ENCODE measurements at regions not wholly inside any gene's neighbourhood (a gene's known extent, or its start where the extent isn't known, plus 50 kb on each side); places are given as distances from the start of the nearest gene placed in this dataset.

DNA sequence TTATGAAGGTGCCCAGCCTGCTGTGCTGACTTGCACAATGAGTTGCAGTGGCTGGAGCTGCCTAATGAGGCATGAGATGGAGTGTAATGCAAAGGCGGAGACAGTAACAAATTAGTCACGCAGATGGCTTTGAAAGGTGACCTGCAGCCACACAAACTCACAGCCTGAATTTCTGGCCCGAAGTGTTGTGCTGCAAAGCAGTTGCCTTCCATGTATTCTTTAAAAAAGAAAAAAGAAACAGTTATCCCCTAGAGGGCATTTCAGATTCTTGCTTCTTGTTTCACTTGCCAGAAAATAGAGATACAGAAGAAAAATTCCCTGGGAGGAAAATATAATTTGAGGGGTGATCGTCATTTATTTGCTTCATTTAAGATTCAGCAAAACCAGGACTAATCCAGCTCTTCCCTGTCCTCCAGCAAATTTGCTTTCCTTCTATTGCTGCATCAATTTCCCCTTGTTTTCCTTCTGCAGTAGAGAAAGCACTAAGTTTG, 239.9 kb downstream of the ADRA2A start:
- TF ChIP-seq, protein P1, sequence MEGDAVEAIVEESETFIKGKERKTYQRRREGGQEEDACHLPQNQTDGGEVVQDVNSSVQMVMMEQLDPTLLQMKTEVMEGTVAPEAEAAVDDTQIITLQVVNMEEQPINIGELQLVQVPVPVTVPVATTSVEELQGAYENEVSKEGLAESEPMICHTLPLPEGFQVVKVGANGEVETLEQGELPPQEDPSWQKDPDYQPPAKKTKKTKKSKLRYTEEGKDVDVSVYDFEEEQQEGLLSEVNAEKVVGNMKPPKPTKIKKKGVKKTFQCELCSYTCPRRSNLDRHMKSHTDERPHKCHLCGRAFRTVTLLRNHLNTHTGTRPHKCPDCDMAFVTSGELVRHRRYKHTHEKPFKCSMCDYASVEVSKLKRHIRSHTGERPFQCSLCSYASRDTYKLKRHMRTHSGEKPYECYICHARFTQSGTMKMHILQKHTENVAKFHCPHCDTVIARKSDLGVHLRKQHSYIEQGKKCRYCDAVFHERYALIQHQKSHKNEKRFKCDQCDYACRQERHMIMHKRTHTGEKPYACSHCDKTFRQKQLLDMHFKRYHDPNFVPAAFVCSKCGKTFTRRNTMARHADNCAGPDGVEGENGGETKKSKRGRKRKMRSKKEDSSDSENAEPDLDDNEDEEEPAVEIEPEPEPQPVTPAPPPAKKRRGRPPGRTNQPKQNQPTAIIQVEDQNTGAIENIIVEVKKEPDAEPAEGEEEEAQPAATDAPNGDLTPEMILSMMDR (IDR thresholded peaks at IDR 0.05) = no peak
- TF ChIP-seq TCF7 (CRISPR knock-in tag; IDR thresholded peaks at IDR 0.05; ENCODE audit: low read depth) = no peak
- TF ChIP-seq NR3C1 (CRISPR knock-in tag; conservative IDR thresholded peaks at IDR 0.05; ENCODE audit: low read depth) = no peak

All from WTC11 (cell line).